Peyer's patch (tissue), 4 donors: ENCODE measurements at regions not wholly inside any gene's neighbourhood (a gene's known extent, or its start where the extent isn't known, plus 50 kb on each side); places are given as distances from the start of the nearest gene placed in this dataset.
"Not testable (repeated sequence)": the region's sequence is repeated elsewhere in the genome, so short reads cannot be mapped to it uniquely, and the experiment has no call there.

ENCODE experiments used
- POLR2A ChIP-seq, 2 donors: fragments of 450-650 bp; IDR thresholded peaks; one replicate each; pipeline ENCODE4 v1.5.1; 2017; ENCODE audit warnings: antibody characterized with exemption in 2 of 2, mild to moderate bottlenecking in 2 of 2, moderate library complexity in 2 of 2
- TF ChIP-seq, protein P1 (sequence below), 6 experiments: fragments of 450-650 bp in 4 of 6; fragments of 200-600 bp in 2 of 6; sonication (generic) in 1 of 6; IDR thresholded peaks; one replicate each; pipeline ENCODE4 v1.5.1; 2017 to 2019; ENCODE audit warnings: antibody characterized with exemption in 6 of 6, mild to moderate bottlenecking in 3 of 6, moderate library complexity in 1 of 6

DNA sequence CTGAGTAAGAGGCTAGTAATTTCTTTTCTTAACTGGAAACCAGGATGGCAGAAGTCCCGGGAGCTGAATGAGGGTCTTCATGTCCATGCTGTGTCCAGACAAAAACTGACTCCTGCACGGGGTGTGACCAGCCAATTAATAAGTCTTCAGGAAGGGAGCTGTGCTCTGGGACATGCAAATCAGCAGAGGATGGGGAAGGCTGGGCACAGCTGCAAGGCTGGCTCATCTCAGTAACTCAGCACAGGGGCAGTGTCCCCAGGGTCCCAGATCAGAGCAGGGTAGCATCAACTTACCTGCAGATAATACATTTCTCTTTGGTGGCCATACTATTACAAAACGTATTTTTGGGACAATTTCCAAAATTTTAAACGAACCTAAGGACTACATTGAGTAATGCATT is 595.6 kb downstream of the RPIA start:
- TF ChIP-seq, protein P1, sequence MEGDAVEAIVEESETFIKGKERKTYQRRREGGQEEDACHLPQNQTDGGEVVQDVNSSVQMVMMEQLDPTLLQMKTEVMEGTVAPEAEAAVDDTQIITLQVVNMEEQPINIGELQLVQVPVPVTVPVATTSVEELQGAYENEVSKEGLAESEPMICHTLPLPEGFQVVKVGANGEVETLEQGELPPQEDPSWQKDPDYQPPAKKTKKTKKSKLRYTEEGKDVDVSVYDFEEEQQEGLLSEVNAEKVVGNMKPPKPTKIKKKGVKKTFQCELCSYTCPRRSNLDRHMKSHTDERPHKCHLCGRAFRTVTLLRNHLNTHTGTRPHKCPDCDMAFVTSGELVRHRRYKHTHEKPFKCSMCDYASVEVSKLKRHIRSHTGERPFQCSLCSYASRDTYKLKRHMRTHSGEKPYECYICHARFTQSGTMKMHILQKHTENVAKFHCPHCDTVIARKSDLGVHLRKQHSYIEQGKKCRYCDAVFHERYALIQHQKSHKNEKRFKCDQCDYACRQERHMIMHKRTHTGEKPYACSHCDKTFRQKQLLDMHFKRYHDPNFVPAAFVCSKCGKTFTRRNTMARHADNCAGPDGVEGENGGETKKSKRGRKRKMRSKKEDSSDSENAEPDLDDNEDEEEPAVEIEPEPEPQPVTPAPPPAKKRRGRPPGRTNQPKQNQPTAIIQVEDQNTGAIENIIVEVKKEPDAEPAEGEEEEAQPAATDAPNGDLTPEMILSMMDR (IDR thresholded peaks at IDR 0.05): not testable (repeated sequence)
- not testable (repeated sequence) for TF ChIP-seq POLR2A (IDR thresholded peaks at IDR 0.05)
